CD14-positive monocyte (primary cell): ENCODE measurements at regions not wholly inside any gene's neighbourhood (a gene's known extent, or its start where the extent isn't known, plus 50 kb on each side); places are given as distances from the start of the nearest gene placed in this dataset.

Experiments
- DNase-seq, 3 donors: peaks; one replicate each; pipeline ENCODE4 v3.0.0-alpha.2; 2011 to 2022
- H2AFZ ChIP-seq: 2 replicates; pipeline ENCODE4 v1.6.0; 2012; ENCODE audit warnings: mild to moderate bottlenecking, low read depth, low read length, inconsistent platforms; ENCODE audit not compliant: insufficient read depth, poor library complexity, severe bottlenecking
- H3K27ac ChIP-seq, 2 donors: 1 replicate in 1 of 2; 2 replicates in 1 of 2; pipeline ENCODE4 v1.5.1; 2012 to 2013; ENCODE audit warnings: low read length in 2 of 2, control low read depth in 1 of 2, inconsistent platforms in 1 of 2, low read depth in 1 of 2, mild to moderate bottlenecking in 1 of 2
- H3K27me3 ChIP-seq, 2 donors: one replicate each; pipeline versions ENCODE4 v1.6.0 to v1.6.1; 2011 to 2013; ENCODE audit warnings: low read length in 2 of 2; ENCODE audit not compliant: control insufficient read depth in 2 of 2, insufficient read depth in 2 of 2
- H3K36me3 ChIP-seq, 2 donors: replicated peaks in 1 of 2; 1 replicate in 1 of 2; 2 replicates in 1 of 2; pipeline versions ENCODE4 v1.5.1 to v1.6.1; 2012 to 2013; ENCODE audit warnings: low read length in 2 of 2, control low read depth in 1 of 2, inconsistent platforms in 1 of 2, mild to moderate bottlenecking in 1 of 2; ENCODE audit not compliant: insufficient read depth in 2 of 2, control insufficient read depth in 1 of 2
- H3K4me1 ChIP-seq, 2 donors: 1 replicate in 1 of 2; 2 replicates in 1 of 2; pipeline versions ENCODE4 v1.5.1 to v1.6.1; 2012 to 2013; ENCODE audit warnings: low read length in 2 of 2, control low read depth in 1 of 2, inconsistent platforms in 1 of 2, mild to moderate bottlenecking in 1 of 2, moderate library complexity in 1 of 2; ENCODE audit not compliant: insufficient read depth in 2 of 2, control insufficient read depth in 1 of 2
- H3K4me2 ChIP-seq: replicated peaks from 2 replicates; pipeline ENCODE3; 2012; ENCODE audit warnings: low read length, moderate library complexity, mild to moderate bottlenecking; ENCODE audit not compliant: poor library complexity, severe bottlenecking; ENCODE audit errors: extremely low read depth
- H3K4me3 ChIP-seq, 3 experiments: fragments of 200-600 bp in 1 of 3; sonication (generic) in 1 of 3; replicated peaks in 1 of 3; 1 replicate in 2 of 3; 2 replicates in 1 of 3; pipeline ENCODE4 v1.5.1; 2011 to 2013; ENCODE audit warnings: low read length in 3 of 3, mild to moderate bottlenecking in 3 of 3, control low read depth in 2 of 3, low read depth in 2 of 3, inconsistent platforms in 1 of 3, moderate library complexity in 1 of 3
- H3K79me2 ChIP-seq: 2 replicates; pipeline ENCODE4 v1.6.0; 2012; ENCODE audit warnings: mild to moderate bottlenecking, control low read depth, inconsistent platforms, low read length, moderate library complexity; ENCODE audit not compliant: insufficient read depth
- H3K9ac ChIP-seq: 2 replicates; pipeline ENCODE4 v1.6.0; 2017; ENCODE audit warnings: low read length, mild to moderate bottlenecking; ENCODE audit not compliant: insufficient read depth, poor library complexity, severe bottlenecking
- H3K9me3 ChIP-seq, 2 donors: replicated peaks in 1 of 2; 1 replicate in 1 of 2; 2 replicates in 1 of 2; pipeline versions ENCODE4 v1.5.1 to v1.6.1; 2012 to 2013; ENCODE audit warnings: low read length in 2 of 2, control low read depth in 1 of 2; ENCODE audit not compliant: control insufficient read depth in 1 of 2, insufficient read depth in 1 of 2
- H4K20me1 ChIP-seq: 2 replicates; pipeline ENCODE4 v1.6.0; 2012; ENCODE audit warnings: mild to moderate bottlenecking, low read length, control low read depth, moderate library complexity; ENCODE audit not compliant: insufficient read depth
- H3K27ac Mint-ChIP-seq, 7 donors: one replicate each; pipeline ENCODE4 v1.8.0; 2020; ENCODE audit warnings: mild to moderate bottlenecking in 7 of 7, mixed read lengths in 7 of 7, moderate library complexity in 6 of 7, inconsistent platforms in 2 of 7
- H3K27me3 Mint-ChIP-seq, 3 donors: one replicate each; pipeline ENCODE4 v1.8.0; 2021 to 2022; ENCODE audit warnings: low read depth in 3 of 3, mild to moderate bottlenecking in 3 of 3, mixed read lengths in 3 of 3, moderate library complexity in 3 of 3, inconsistent platforms in 1 of 3
- H3K36me3 Mint-ChIP-seq, 2 donors: one replicate each; pipeline ENCODE4 v1.8.0; 2020; ENCODE audit warnings: mixed read lengths in 2 of 2, inconsistent platforms in 1 of 2, mild to moderate bottlenecking in 1 of 2
- H3K4me1 Mint-ChIP-seq: one replicate; pipeline ENCODE4 v1.8.0; 2020; ENCODE audit warnings: mild to moderate bottlenecking, mixed read lengths
- H3K4me3 Mint-ChIP-seq, 2 donors: one replicate each; pipeline ENCODE4 v1.8.0; 2020; ENCODE audit warnings: mild to moderate bottlenecking in 2 of 2, mixed read lengths in 2 of 2, moderate library complexity in 1 of 2
- H3K9me3 Mint-ChIP-seq, 7 donors: one replicate each; pipeline ENCODE4 v1.8.0; 2020 to 2022; ENCODE audit warnings: mixed read lengths in 7 of 7, mild to moderate bottlenecking in 6 of 7, moderate library complexity in 6 of 7, inconsistent platforms in 2 of 7
- WGBS: methylation state at CpG from one replicate; pipeline ENCODE4 v1.1.5; 2013; ENCODE audit warnings: missing lambda C conversion rate; ENCODE audit not compliant: insufficient coverage; 5-methylcytosine and 5-hydroxymethylcytosine counted together
- intact Hi-C, 2 donors: fragments of 100-400 bp; cut with micrococcal nuclease; formaldehyde crosslinking; loops; one replicate each; pipeline versions ENCODE4 v1.15.0 to v1.15.1; 2023
- TF ChIP-seq, protein P1 (sequence below): fragments of 200-600 bp; IDR thresholded peaks from one replicate; pipeline ENCODE4 v1.8.0; 2022; ENCODE audit warnings: antibody characterized with exemption, mild to moderate bottlenecking

DNA sequence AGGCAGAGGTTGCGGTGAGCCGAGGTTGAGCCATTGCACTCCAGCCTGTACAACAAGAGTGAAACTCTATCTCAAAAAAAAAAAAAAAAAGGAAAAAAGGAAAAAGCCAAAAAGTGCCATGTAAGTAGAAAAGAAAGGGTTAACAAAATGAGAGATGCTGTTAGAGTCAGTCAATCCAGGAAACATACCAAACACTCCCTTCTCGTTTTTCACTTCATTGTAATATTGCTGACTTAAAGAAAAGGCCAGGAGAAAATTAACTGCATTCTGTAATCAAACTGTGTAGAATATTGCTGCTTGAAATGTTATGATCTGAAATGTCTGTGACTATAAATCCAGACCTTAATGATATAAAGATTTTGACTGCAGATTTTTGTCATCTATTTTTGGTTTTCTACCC lies 379.1 kb downstream of the ENC1 start:
- peaks cover 0 to 2% (median 2%) of the 10 kb centered on the region in 3 donors for H3K27me3 Mint-ChIP-seq
- H3K36me3 ChIP-seq, result no peaks in the 10 kb centered on the region
- H3K27ac ChIP-seq, result no peak overlapping the region
- peaks cover 41 to 47% of the 10 kb centered on the region in 2 donors for H3K4me1 ChIP-seq
- no peak overlapping the region for H3K4me3 ChIP-seq
- H3K4me1 Mint-ChIP-seq, result peaks cover 65% of the 10 kb centered on the region
- no peaks in the 10 kb centered on the region for H3K9me3 Mint-ChIP-seq
- no CpG with 5 or more reads among the region's 3 CpGs for WGBS
- no peaks in the 10 kb centered on the region for H3K9me3 ChIP-seq
- H3K27me3 ChIP-seq, result no peaks in the 10 kb centered on the region
- no peak overlapping the region for H3K4me3 Mint-ChIP-seq
- no peak overlapping the region for H3K27ac Mint-ChIP-seq
- H3K9ac ChIP-seq, result no peak overlapping the region
- no peaks in the 10 kb centered on the region for H4K20me1 ChIP-seq
- no peaks in the 10 kb centered on the region for H3K79me2 ChIP-seq
- peak overlapping the region; percentile 6 for H2AFZ ChIP-seq
- intact Hi-C loops, result no loop called here
- no peak for DNase-seq
- H3K4me2 ChIP-seq, result peak overlapping the region; percentile 13
- TF ChIP-seq, protein P1, sequence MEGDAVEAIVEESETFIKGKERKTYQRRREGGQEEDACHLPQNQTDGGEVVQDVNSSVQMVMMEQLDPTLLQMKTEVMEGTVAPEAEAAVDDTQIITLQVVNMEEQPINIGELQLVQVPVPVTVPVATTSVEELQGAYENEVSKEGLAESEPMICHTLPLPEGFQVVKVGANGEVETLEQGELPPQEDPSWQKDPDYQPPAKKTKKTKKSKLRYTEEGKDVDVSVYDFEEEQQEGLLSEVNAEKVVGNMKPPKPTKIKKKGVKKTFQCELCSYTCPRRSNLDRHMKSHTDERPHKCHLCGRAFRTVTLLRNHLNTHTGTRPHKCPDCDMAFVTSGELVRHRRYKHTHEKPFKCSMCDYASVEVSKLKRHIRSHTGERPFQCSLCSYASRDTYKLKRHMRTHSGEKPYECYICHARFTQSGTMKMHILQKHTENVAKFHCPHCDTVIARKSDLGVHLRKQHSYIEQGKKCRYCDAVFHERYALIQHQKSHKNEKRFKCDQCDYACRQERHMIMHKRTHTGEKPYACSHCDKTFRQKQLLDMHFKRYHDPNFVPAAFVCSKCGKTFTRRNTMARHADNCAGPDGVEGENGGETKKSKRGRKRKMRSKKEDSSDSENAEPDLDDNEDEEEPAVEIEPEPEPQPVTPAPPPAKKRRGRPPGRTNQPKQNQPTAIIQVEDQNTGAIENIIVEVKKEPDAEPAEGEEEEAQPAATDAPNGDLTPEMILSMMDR, result no peak
- H3K36me3 Mint-ChIP-seq, result no peaks in the 10 kb centered on the region

- H3K27me3 ChIP-seq, result no peaks in the 10 kb centered on the region
- no peaks in the 10 kb centered on the region for H3K36me3 ChIP-seq
- no peak overlapping the region for H2AFZ ChIP-seq
- DNase-seq, result no peak
- 92% methylated on average over 4 of the region's 7 CpGs for WGBS
- H3K79me2 ChIP-seq, result no peaks in the 10 kb centered on the region
- Mint-ChIP-seq H3K9me3 (no peaks in the 10 kb centered on the region), H3K27ac (peak overlapping the region in 2 of 7 donors; percentile 2 to 31), H3K4me3 (no peak overlapping the region), H3K36me3 (no peaks in the 10 kb centered on the region), H3K27me3 (peaks cover 0 to 2% (median 2%) of the 10 kb centered on the region in 3 donors), H3K4me1 (peaks cover 67% of the 10 kb centered on the region)
- intact Hi-C loops, result no loop called here
- no peaks in the 10 kb centered on the region for H4K20me1 ChIP-seq
- TF ChIP-seq, protein P1, result no peak
- H3K4me3 ChIP-seq, result no peak overlapping the region
- no peak overlapping the region for H3K4me2 ChIP-seq
- H3K27ac ChIP-seq, result no peak overlapping the region
- H3K4me1 ChIP-seq, result peaks cover 45 to 51% of the 10 kb centered on the region in 2 donors
- H3K9ac ChIP-seq, result no peak overlapping the region
- no peaks in the 10 kb centered on the region for H3K9me3 ChIP-seq
Observed at GRCh38 chr5:74259572-74259971, 381.0 kb downstream of the ENC1 start.
